ENCODE measurements at regions not wholly inside any gene's neighbourhood (a gene's known extent, or its start where the extent isn't known, plus 50 kb on each side); places are given as distances from the start of the nearest gene placed in this dataset.

DNA sequence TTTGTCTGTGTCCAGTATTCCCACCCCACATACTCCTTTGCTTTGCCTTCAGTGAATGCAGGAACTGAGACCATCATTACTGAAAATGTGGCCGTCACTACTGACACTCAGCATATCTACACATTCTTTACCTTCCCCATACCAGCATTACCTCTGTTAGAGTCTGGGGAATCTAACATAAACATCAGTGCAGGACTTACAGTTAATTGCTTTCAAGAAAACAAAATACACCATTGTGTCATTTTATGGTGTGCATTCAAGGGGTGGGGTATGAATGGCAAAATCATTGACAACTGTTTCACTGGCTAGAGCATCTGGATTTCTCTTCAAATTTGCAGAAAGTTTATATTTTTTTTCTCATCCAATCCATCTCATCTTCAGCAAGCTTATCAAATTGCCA lies 731.4 kb upstream of the RIOK2 start:
- DNase-seq (ENCODE audit: insufficient read length, low spot score) = no peak
- TF ChIP-seq, protein P1, sequence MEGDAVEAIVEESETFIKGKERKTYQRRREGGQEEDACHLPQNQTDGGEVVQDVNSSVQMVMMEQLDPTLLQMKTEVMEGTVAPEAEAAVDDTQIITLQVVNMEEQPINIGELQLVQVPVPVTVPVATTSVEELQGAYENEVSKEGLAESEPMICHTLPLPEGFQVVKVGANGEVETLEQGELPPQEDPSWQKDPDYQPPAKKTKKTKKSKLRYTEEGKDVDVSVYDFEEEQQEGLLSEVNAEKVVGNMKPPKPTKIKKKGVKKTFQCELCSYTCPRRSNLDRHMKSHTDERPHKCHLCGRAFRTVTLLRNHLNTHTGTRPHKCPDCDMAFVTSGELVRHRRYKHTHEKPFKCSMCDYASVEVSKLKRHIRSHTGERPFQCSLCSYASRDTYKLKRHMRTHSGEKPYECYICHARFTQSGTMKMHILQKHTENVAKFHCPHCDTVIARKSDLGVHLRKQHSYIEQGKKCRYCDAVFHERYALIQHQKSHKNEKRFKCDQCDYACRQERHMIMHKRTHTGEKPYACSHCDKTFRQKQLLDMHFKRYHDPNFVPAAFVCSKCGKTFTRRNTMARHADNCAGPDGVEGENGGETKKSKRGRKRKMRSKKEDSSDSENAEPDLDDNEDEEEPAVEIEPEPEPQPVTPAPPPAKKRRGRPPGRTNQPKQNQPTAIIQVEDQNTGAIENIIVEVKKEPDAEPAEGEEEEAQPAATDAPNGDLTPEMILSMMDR (IDR thresholded peaks at IDR 0.05; ENCODE audit: insufficient read depth, missing control alignments) = no peak
- FAIRE-seq = no peak

DNA sequence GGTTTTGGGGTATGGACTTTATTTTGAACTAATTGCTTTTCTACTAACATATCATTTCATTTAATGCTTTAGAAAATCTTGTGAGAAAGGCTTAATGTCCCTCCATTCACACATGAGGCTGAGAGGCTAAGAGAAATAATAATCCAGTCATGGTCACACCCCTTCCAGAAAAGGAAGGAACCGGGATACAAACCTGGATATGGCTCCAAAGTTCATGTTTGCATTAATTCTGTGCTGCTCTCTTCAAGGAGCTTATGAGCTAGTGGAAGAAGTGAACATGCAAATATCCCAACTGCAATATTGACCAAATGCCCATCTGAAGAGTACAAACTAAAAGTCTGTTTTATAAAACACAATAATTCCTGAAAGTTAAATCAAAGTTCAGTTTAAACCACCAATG lies 732.1 kb upstream of the RIOK2 start:
- TF ChIP-seq, protein P1 (IDR thresholded peaks at IDR 0.05; ENCODE audit: insufficient read depth, missing control alignments) = no peak
- no peak for DNase-seq (ENCODE audit: insufficient read length, low spot score)
- no peak for FAIRE-seq

DNA sequence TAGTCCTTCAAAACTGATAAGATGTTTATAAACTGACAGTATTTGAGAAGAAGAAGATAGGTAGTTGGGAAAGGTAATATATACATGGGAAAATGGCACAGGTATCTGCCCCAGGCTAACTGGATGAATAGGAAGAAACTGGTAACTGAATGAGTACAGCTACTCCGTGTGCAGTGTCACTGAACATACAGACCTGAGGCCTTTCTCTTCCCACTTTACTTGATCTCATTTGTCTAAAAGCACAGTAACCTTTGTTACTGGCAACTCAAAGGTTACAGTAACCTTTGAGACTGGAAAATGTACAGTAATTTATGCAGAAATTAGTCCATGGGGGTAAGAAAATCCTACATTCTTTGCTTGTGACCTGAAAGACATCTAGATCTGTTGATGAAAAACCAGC lies 735.0 kb upstream of the RIOK2 start:
- TF ChIP-seq, protein P1 (IDR thresholded peaks at IDR 0.05; ENCODE audit: insufficient read depth, missing control alignments) = no peak
- no peak for FAIRE-seq

DNA sequence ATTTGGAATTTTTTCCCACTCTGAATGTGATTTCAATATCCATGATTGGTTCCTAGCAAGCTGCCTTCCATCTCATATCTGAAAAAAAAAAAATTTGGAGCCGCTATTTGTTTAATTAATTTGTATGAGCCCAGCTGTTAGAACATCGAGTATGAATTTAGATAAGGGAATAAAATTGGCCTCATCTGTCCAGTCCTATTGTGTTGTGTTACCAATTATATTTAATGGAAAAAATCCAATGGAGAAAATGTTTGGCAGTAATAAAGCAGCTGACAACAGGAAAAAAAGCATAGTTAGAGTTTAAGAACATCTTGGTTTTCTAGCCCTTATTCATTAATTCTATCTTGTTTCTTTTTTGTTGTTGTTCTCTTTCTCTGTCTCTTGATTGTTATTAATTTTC lies 735.6 kb upstream of the RIOK2 start:
- DNase-seq (ENCODE audit: insufficient read length, low spot score) = no peak
- TF ChIP-seq, protein P1 (IDR thresholded peaks at IDR 0.05; ENCODE audit: insufficient read depth, missing control alignments) = no peak
- no peak for FAIRE-seq

More for the DNA sequence above, 735.0 kb upstream of the RIOK2 start:
- no peak for DNase-seq (ENCODE audit: insufficient read length, low spot score)

DNA sequence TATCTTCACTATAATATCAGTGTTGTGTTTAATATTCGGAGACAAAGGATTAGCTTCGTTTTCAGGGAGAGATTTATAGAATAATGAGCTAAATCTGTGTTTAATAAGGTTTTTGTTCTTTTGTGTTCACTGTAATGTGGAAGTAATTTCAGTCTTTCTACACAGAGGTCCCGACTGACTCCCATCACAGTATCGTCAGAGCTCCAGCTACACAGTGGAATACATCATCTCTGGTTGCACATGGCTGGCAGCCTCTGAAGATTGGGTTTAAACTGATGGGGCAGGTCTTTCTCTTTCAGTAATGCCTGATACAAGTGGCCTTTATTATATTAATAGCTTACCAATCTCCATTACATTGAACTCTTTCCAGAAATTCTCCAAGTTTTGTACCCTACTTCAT lies 736.7 kb upstream of the RIOK2 start:
- FAIRE-seq = no peak
- TF ChIP-seq, protein P1 (IDR thresholded peaks at IDR 0.05; ENCODE audit: insufficient read depth, missing control alignments) = no peak
- DNase-seq (ENCODE audit: insufficient read length, low spot score) = no peak

DNA sequence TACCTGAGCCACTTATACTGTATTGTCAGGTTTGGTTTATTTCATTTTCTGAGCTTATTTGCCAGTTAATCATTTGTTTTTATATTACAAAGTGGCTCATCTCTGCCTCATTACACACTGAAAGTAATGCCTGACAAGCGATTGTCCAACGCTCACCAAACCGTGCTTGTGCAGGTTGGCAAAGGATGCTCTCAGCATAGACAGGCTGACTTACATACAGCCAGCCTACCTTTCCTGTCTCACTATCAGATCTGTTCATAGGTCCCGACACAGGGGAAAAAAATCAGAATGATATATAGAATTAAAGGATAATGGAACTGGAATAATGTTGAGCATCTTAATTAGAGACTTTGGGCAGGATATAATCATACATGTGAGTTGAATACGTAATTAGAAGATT lies 739.7 kb upstream of the RIOK2 start:
- FAIRE-seq (no peak), DNase-seq (ENCODE audit: insufficient read length, low spot score) (no peak)
- TF ChIP-seq, protein P1 (IDR thresholded peaks at IDR 0.05; ENCODE audit: insufficient read depth, missing control alignments) = no peak

DNA sequence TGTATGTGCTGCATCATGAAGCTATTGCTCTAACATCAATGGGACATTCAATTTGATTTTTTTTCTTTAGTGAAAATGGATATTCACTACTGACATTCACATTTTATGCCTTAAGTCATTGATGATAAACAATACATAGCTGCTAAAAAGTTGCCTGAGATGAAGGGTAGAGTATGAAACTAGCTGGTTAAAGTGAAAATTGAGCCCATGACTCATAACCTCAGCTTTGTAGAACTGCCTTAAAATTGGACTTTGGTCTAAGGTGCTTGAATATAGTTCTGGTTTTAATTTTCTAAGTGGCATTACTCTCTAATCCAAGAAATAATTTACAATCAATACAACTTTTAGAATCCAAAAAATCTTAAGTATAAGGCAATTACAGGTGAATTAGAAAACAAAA lies 740.4 kb upstream of the RIOK2 start:
- TF ChIP-seq, protein P1 (IDR thresholded peaks at IDR 0.05; ENCODE audit: insufficient read depth, missing control alignments) = no peak
- FAIRE-seq = no peak
- DNase-seq (ENCODE audit: insufficient read length, low spot score) = no peak
